WERI-Rb-1 (cell line): ENCODE measurements at regions not wholly inside any gene's neighbourhood (a gene's known extent, or its start where the extent isn't known, plus 50 kb on each side); places are given as distances from the start of the nearest gene placed in this dataset.

Source experiments
- DNase-seq: peaks from one replicate; pipeline ENCODE4 v3.0.0-alpha.2; 2020
- H3K27ac ChIP-seq: fragments of 250-450 bp; sonication (Bioruptor Pico); 2 replicates; pipeline ENCODE4 v1.5.1; 2020; ENCODE audit warnings: mild to moderate bottlenecking, moderate library complexity
- H3K27me3 ChIP-seq: fragments of 250-450 bp; sonication (Bioruptor Pico); 2 replicates; pipeline ENCODE4 v1.5.1; 2021; ENCODE audit warnings: mild to moderate bottlenecking, low read depth, moderate library complexity; ENCODE audit not compliant: insufficient read depth, severe bottlenecking
- H3K36me3 ChIP-seq: fragments of 250-450 bp; sonication (Bioruptor Pico); 2 replicates; pipeline ENCODE4 v1.5.1; 2020; ENCODE audit warnings: mild to moderate bottlenecking, moderate library complexity
- H3K4me3 ChIP-seq: 2 replicates; pipeline ENCODE4 v1.5.1; 2011; ENCODE audit warnings: low read depth, mild to moderate bottlenecking, control low read depth, low read length
- H3K9me3 ChIP-seq: fragments of 250-450 bp; sonication (Bioruptor Pico); 2 replicates; pipeline ENCODE4 v1.5.1; 2021; ENCODE audit warnings: mild to moderate bottlenecking, moderate library complexity; ENCODE audit not compliant: severe bottlenecking
- CTCF ChIP-seq: IDR thresholded peaks from 2 replicates; pipeline ENCODE4 v1.5.1; 2011; ENCODE audit warnings: low read depth, mild to moderate bottlenecking, control low read depth, inconsistent platforms, low read length

GRCh38 chr17:77568540-77568939 is 390.0 kb upstream of the TNRC6C start:
- Histone ChIP-seq H3K4me3 (no peak overlapping the region), H3K36me3 (no peaks in the 10 kb centered on the region; the same call in 1 of the 2 replicates), H3K27me3 (no peaks in the 10 kb centered on the region), H3K9me3 (no peaks in the 10 kb centered on the region), H3K27ac (no peak overlapping the region)
- no peak for DNase-seq
- no peak for TF ChIP-seq CTCF

GRCh38 chr17:77569846-77570564 is 388.5 kb upstream of the TNRC6C start:
- Histone ChIP-seq H3K27ac (peak overlapping the region; percentile 79; the same call in 1 of the 2 replicates), H3K4me3 (no peak overlapping the region), H3K9me3 (no peaks in the 10 kb centered on the region), H3K27me3 (no peaks in the 10 kb centered on the region), H3K36me3 (no peaks in the 10 kb centered on the region)
- no peak for DNase-seq
- TF ChIP-seq CTCF: no peak

GRCh38 chr17:77570565-77570898 is 388.0 kb upstream of the TNRC6C start:
- Histone ChIP-seq H3K27ac (peak overlapping the region; percentile 79), H3K4me3 (no peak overlapping the region), H3K36me3 (no peaks in the 10 kb centered on the region), H3K27me3 (no peaks in the 10 kb centered on the region), H3K9me3 (no peaks in the 10 kb centered on the region)
- TF ChIP-seq CTCF: no peak
- DNase-seq: no peak

- H3K27ac ChIP-seq: peak overlapping the region; percentile 79
- no peaks in the 10 kb centered on the region; the same call in 1 of the 2 replicates for H3K36me3 ChIP-seq
- no peaks in the 10 kb centered on the region for H3K27me3 ChIP-seq
- DNase-seq: peak; percentile 95
- H3K9me3 ChIP-seq: no peaks in the 10 kb centered on the region
- TF ChIP-seq CTCF: no peak
- peak overlapping the region; percentile 58 for H3K4me3 ChIP-seq
Observed at GRCh38 chr17:77571155-77571981, 387.1 kb upstream of the TNRC6C start.

- peak; percentile 27; the same call in 1 of the 2 replicates for TF ChIP-seq CTCF
- H3K27me3 ChIP-seq: no peaks in the 10 kb centered on the region
- no peaks in the 10 kb centered on the region; the same call in 1 of the 2 replicates for H3K36me3 ChIP-seq
- H3K27ac ChIP-seq: peak overlapping the region; percentile 79
- DNase-seq: peak; percentile 90
- H3K9me3 ChIP-seq: no peaks in the 10 kb centered on the region
- peak overlapping the region; percentile 58 for H3K4me3 ChIP-seq
Observed at GRCh38 chr17:77572065-77572601, 386.4 kb upstream of the TNRC6C start.
